Lung microvascular endothelial cell (primary cell): ENCODE measurements at regions not wholly inside any gene's neighbourhood (a gene's known extent, or its start where the extent isn't known, plus 50 kb on each side); places are given as distances from the start of the nearest gene placed in this dataset.
"Not testable (repeated sequence)": the region's sequence is repeated elsewhere in the genome, so short reads cannot be mapped to it uniquely, and the experiment has no call there.

Source experiments
- DNase-seq, 2 donors: peaks; one replicate each; pipeline versions ENCODE4 v3.0.0 to v3.0.0-alpha.2; 2010; ENCODE audit warnings: low read depth in 2 of 2

GRCh38 chr13:71214821-71215220 is 652.2 kb downstream of the DACH1 start:
- no peak for DNase-seq

- DNase-seq: no peak
Measured at GRCh38 chr13:71214357-71214756, 652.6 kb downstream of the DACH1 start.

GRCh38 chr13:71213252-71213821 is 653.7 kb downstream of the DACH1 start:
- no peak for DNase-seq

GRCh38 chr13:71210861-71211260 is 656.1 kb downstream of the DACH1 start:
- peak in 1 of 2 donors; percentile 12 for DNase-seq

GRCh38 chr13:71209217-71209616 is 657.8 kb downstream of the DACH1 start:
- DNase-seq: no peak

- not testable (repeated sequence) for DNase-seq
Measured at GRCh38 chr13:71184583-71184982, 682.4 kb downstream of the DACH1 start.

- not testable (repeated sequence) for DNase-seq
Measured at GRCh38 chr13:71183352-71183751, 683.7 kb downstream of the DACH1 start.

- DNase-seq: no peak
Measured at GRCh38 chr13:71171740-71172139, 695.3 kb downstream of the DACH1 start.

- no peak for DNase-seq
Measured at GRCh38 chr13:71169180-71169579, 697.8 kb downstream of the DACH1 start.

- no peak for DNase-seq
Measured at GRCh38 chr13:71156550-71156949, 710.5 kb downstream of the DACH1 start.

- DNase-seq: no peak
Measured at GRCh38 chr13:71149498-71150363, 717.3 kb downstream of the DACH1 start.

GRCh38 chr13:71149046-71149445 is 718.0 kb downstream of the DACH1 start:
- DNase-seq: no peak

- no peak for DNase-seq
Measured at GRCh38 chr13:71148396-71148795, 718.6 kb downstream of the DACH1 start.

GRCh38 chr13:71144883-71145282 is 722.1 kb downstream of the DACH1 start:
- DNase-seq: no peak

GRCh38 chr13:71137101-71137500 is 729.9 kb downstream of the DACH1 start:
- no peak for DNase-seq

- DNase-seq: no peak
Measured at GRCh38 chr13:71124230-71124629, 742.8 kb downstream of the DACH1 start.

GRCh38 chr13:71118779-71119364 is 748.1 kb downstream of the DACH1 start:
- DNase-seq: no peak

GRCh38 chr13:71117920-71118319 is 749.1 kb downstream of the DACH1 start:
- no peak for DNase-seq

GRCh38 chr13:71115301-71115700 is 751.7 kb downstream of the DACH1 start:
- no peak for DNase-seq

GRCh38 chr13:71096421-71096820 is 770.6 kb downstream of the DACH1 start:
- DNase-seq: no peak

- DNase-seq: no peak
Measured at GRCh38 chr13:71090990-71091389, 776.0 kb downstream of the DACH1 start.

- no peak for DNase-seq
Measured at GRCh38 chr13:71089056-71089455, 777.9 kb downstream of the DACH1 start.

- DNase-seq: no peak
Measured at GRCh38 chr13:71087432-71087831, 779.6 kb downstream of the DACH1 start.
